H1 (cell line): ENCODE measurements at regions not wholly inside any gene's neighbourhood (a gene's known extent, or its start where the extent isn't known, plus 50 kb on each side); places are given as distances from the start of the nearest gene placed in this dataset.

Source experiments
- CTCF ChIA-PET: fragments of 300-600 bp; sonication (Branson Sonifier 250); formaldehyde crosslinking; loops from one replicate; lab custom pipeline; 2021; ENCODE audit not compliant: partially characterized antibody; lab: Charles Lee
- POLR2A ChIA-PET: fragments of 300-600 bp; sonication (Branson Sonifier 250); formaldehyde crosslinking; loops from one replicate; lab custom pipeline; 2021; ENCODE audit warnings: inconsistent platforms; ENCODE audit not compliant: partially characterized antibody; lab: Charles Lee
- DNase-seq, 2 experiments: peaks; one replicate each; pipeline versions ENCODE4 v3.0.0 to v3.0.0-alpha.2; 2010 to 2022; ENCODE audit warnings: low spot score in 2 of 2, low read depth in 1 of 2, mixed read lengths in 1 of 2
- FAIRE-seq: peaks from 2 replicates; lab custom pipeline; 2011; peaks lifted over from hg19 to GRCh38; lab: Jason Lieb, UNC
- H2AFZ ChIP-seq: 2 replicates; pipeline ENCODE4 v1.8.1; 2012; ENCODE audit warnings: low read length, inconsistent platforms
- H2AK5ac ChIP-seq: 2 replicates; pipeline ENCODE4 v1.6.1; 2013; ENCODE audit warnings: low read depth, low read length
- H2BK120ac ChIP-seq: replicated peaks from 2 replicates; pipeline ENCODE3; 2013; ENCODE audit warnings: low read depth, low read length, inconsistent platforms
- H2BK12ac ChIP-seq: 2 replicates; pipeline ENCODE4 v1.6.1; 2013; ENCODE audit warnings: low read depth, low read length
- H2BK15ac ChIP-seq: 2 replicates; pipeline ENCODE4 v1.6.1; 2013; ENCODE audit warnings: low read length
- H2BK20ac ChIP-seq: 2 replicates; pipeline ENCODE4 v1.6.1; 2013; ENCODE audit warnings: low read length
- H2BK5ac ChIP-seq: 2 replicates; pipeline ENCODE4 v1.6.1; 2013; ENCODE audit warnings: low read depth, low read length
- H3K14ac ChIP-seq: 2 replicates; pipeline ENCODE4 v1.6.1; 2013; ENCODE audit warnings: inconsistent platforms; ENCODE audit not compliant: insufficient read length
- H3K18ac ChIP-seq: 2 replicates; pipeline ENCODE4 v1.6.1; 2013; ENCODE audit warnings: low read length; ENCODE audit errors: extremely low read depth
- H3K23ac ChIP-seq: 2 replicates; pipeline ENCODE4 v1.6.1; 2013; ENCODE audit warnings: inconsistent platforms; ENCODE audit not compliant: insufficient read length
- H3K23me2 ChIP-seq: 2 replicates; pipeline ENCODE4 v1.6.1; 2013; ENCODE audit warnings: low read depth, low read length
- H3K27ac ChIP-seq: 2 replicates; pipeline ENCODE4 v1.6.1; 2011; ENCODE audit warnings: low read depth, low read length, inconsistent platforms
- H3K27me3 ChIP-seq, 4 experiments: replicated peaks in 1 of 4; 1 replicate in 1 of 4; 2 replicates in 3 of 4; pipeline versions ENCODE4 v1.6.1 to v1.8.1; 2011 to 2013; ENCODE audit warnings: low read length in 3 of 4, mild to moderate bottlenecking in 3 of 4, inconsistent platforms in 2 of 4, mixed read lengths in 2 of 4, moderate library complexity in 1 of 4; ENCODE audit not compliant: control insufficient read depth in 3 of 4, insufficient read depth in 3 of 4; ENCODE audit errors: extremely low read depth in 1 of 4
- H3K36me3 ChIP-seq, 4 experiments: 2 replicates each; pipeline versions ENCODE4 v1.6.1 to v1.8.1; 2011 to 2013; ENCODE audit warnings: mild to moderate bottlenecking in 4 of 4, low read length in 3 of 4, moderate library complexity in 2 of 4, control low read depth in 1 of 4, inconsistent platforms in 1 of 4; ENCODE audit not compliant: insufficient read depth in 4 of 4, control insufficient read depth in 2 of 4
- H3K4ac ChIP-seq: replicated peaks from 2 replicates; pipeline ENCODE3; 2013; ENCODE audit warnings: low read length, low read depth, mixed read lengths, inconsistent platforms; ENCODE audit not compliant: insufficient read length
- H3K4me1 ChIP-seq, 4 experiments: replicated peaks in 1 of 4; 1 replicate in 1 of 4; 2 replicates in 3 of 4; pipeline versions ENCODE4 v1.6.1 to v1.8.1; 2011 to 2013; ENCODE audit warnings: low read length in 3 of 4, inconsistent platforms in 2 of 4, mixed read lengths in 1 of 4; ENCODE audit not compliant: insufficient read depth in 4 of 4, control insufficient read depth in 3 of 4
- H3K4me2 ChIP-seq, 2 experiments: 2 replicates each; pipeline versions ENCODE4 v1.6.1 to v1.8.1; 2011 to 2013; ENCODE audit warnings: low read depth in 2 of 2, low read length in 2 of 2, control low read depth in 1 of 2, inconsistent platforms in 1 of 2, mild to moderate bottlenecking in 1 of 2; ENCODE audit not compliant: insufficient read depth in 1 of 2
- H3K4me3 ChIP-seq, 4 experiments: fragments of 200-600, 300-600 bp in 1 of 4; sonication (generic), shearing (Covaris generic), sonication (Bioruptor Twin) in 1 of 4; 2 replicates each; pipeline versions ENCODE4 v1.5.1 to v1.8.1; 2011 to 2016; ENCODE audit warnings: low read length in 4 of 4, low read depth in 3 of 4, control low read depth in 2 of 4, inconsistent platforms in 2 of 4, mild to moderate bottlenecking in 2 of 4, mixed read lengths in 1 of 4, moderate library complexity in 1 of 4; ENCODE audit not compliant: insufficient read depth in 2 of 4; ENCODE audit errors: extremely low read depth in 1 of 4
- H3K56ac ChIP-seq: replicated peaks from 2 replicates; pipeline ENCODE3; 2013; ENCODE audit warnings: low read depth, mild to moderate bottlenecking, mixed read lengths, low read length, inconsistent platforms; ENCODE audit not compliant: insufficient read length
- H3K79me1 ChIP-seq: 2 replicates; pipeline ENCODE4 v1.6.1; 2013; ENCODE audit warnings: low read depth, low read length, control low read depth
- H3K79me2 ChIP-seq, 2 experiments: 2 replicates each; pipeline versions ENCODE4 v1.6.1 to v1.8.1; 2012 to 2013; ENCODE audit warnings: low read length in 2 of 2, mild to moderate bottlenecking in 2 of 2, inconsistent platforms in 1 of 2; ENCODE audit not compliant: insufficient read depth in 2 of 2, control insufficient read depth in 1 of 2
- H3K9ac ChIP-seq, 4 experiments: replicated peaks in 1 of 4; 1 replicate in 1 of 4; 2 replicates in 3 of 4; pipeline versions ENCODE4 v1.6.1 to v1.8.1; 2011 to 2013; ENCODE audit warnings: low read depth in 3 of 4, low read length in 3 of 4, control low read depth in 2 of 4, mild to moderate bottlenecking in 2 of 4, moderate library complexity in 2 of 4, inconsistent platforms in 1 of 4; ENCODE audit errors: extremely low read depth in 1 of 4
- H3K9me3 ChIP-seq, 2 experiments: 2 replicates each; pipeline versions ENCODE4 v1.6.1 to v1.8.1; 2012 to 2013; ENCODE audit warnings: mild to moderate bottlenecking in 2 of 2, moderate library complexity in 2 of 2, control low read depth in 1 of 2, inconsistent platforms in 1 of 2, low read depth in 1 of 2, low read length in 1 of 2, mixed read lengths in 1 of 2; ENCODE audit not compliant: insufficient read depth in 2 of 2
- H4K20me1 ChIP-seq, 2 experiments: replicated peaks in 1 of 2; 2 replicates each; pipeline versions ENCODE3 to v1.8.1; 2011 to 2013; ENCODE audit warnings: inconsistent platforms in 2 of 2, low read length in 2 of 2, mild to moderate bottlenecking in 1 of 2; ENCODE audit not compliant: insufficient read depth in 2 of 2, control insufficient read depth in 1 of 2
- H4K5ac ChIP-seq: 2 replicates; pipeline ENCODE4 v1.6.1; 2013; ENCODE audit warnings: low read length, low read depth, mixed read lengths, inconsistent platforms; ENCODE audit not compliant: insufficient read length
- H4K8ac ChIP-seq: 2 replicates; pipeline ENCODE4 v1.8.0; 2013; ENCODE audit warnings: mild to moderate bottlenecking, moderate library complexity, low read length, inconsistent platforms; ENCODE audit not compliant: insufficient read depth; ENCODE audit errors: extremely low read depth
- H4K91ac ChIP-seq: replicated peaks from 2 replicates; pipeline ENCODE3; 2013; ENCODE audit warnings: low read length, mixed read lengths, inconsistent platforms; ENCODE audit not compliant: insufficient read length
- BCL11A ChIP-seq, 2 experiments: IDR thresholded peaks; one replicate each; pipeline ENCODE4 v1.6.1; 2011; ENCODE audit warnings: low read depth in 2 of 2, low read length in 2 of 2, mild to moderate bottlenecking in 2 of 2
- JUND ChIP-seq: IDR thresholded peaks from 2 replicates; pipeline ENCODE4 v1.6.1; 2011; ENCODE audit warnings: mild to moderate bottlenecking, improper control_type of control experiment, low read length
- KDM5A ChIP-seq: fragments of 200-600 bp; IDR thresholded peaks from 2 replicates; pipeline ENCODE4 v1.7.1; 2012; ENCODE audit warnings: mild to moderate bottlenecking, low read length, inconsistent platforms, mixed read lengths
- POLR2AphosphoS5 ChIP-seq: IDR thresholded peaks from 2 replicates; pipeline ENCODE4 v1.6.1; 2011; ENCODE audit warnings: low read depth, low read length
- RBBP5 ChIP-seq: IDR thresholded peaks from 2 replicates; pipeline ENCODE4 v1.7.1; 2012; ENCODE audit warnings: low read depth, mild to moderate bottlenecking, inconsistent platforms, low read length, moderate library complexity, borderline replicate concordance
- RXRA ChIP-seq: IDR thresholded peaks from 2 replicates; pipeline ENCODE4 v1.6.1; 2011; ENCODE audit warnings: low read depth, mild to moderate bottlenecking, low read length, moderate library complexity; ENCODE audit not compliant: insufficient read depth
- SIN3A ChIP-seq, 2 experiments: IDR thresholded peaks in 1 of 2; conservative IDR thresholded peaks in 1 of 2; 2 replicates each; pipeline ENCODE4 v1.6.1; 2011 to 2012; ENCODE audit warnings: low read length in 2 of 2, improper control_type of control experiment in 1 of 2, low read depth in 1 of 2, mild to moderate bottlenecking in 1 of 2
- SIRT6 ChIP-seq: IDR thresholded peaks from one replicate; pipeline ENCODE4 v1.7.1; 2012; ENCODE audit warnings: low read length, inconsistent platforms
- TBP ChIP-seq: IDR thresholded peaks from 2 replicates; pipeline ENCODE4 v1.6.1; 2011; ENCODE audit warnings: low read depth, low read length, improper control_type of control experiment
- TEAD4 ChIP-seq: IDR thresholded peaks from 2 replicates; pipeline ENCODE4 v1.6.1; 2012; ENCODE audit warnings: low read depth, low read length, inconsistent platforms, mixed read lengths
- USF2 ChIP-seq: IDR thresholded peaks from 2 replicates; pipeline ENCODE4 v1.6.1; 2011; ENCODE audit warnings: low read length, improper control_type of control experiment
- YY1 ChIP-seq: IDR thresholded peaks from 2 replicates; pipeline ENCODE4 v1.6.1; 2011; ENCODE audit warnings: low read depth, mild to moderate bottlenecking, low read length
- ZNF274 ChIP-seq: IDR thresholded peaks from 2 replicates; pipeline ENCODE4 v1.7.0; 2012; ENCODE audit warnings: low read length, borderline replicate concordance; ENCODE audit errors: extremely low read depth
- WGBS, 2 experiments: shearing (Covaris generic) in 1 of 2; methylation state at CpG; one replicate each; pipeline versions ENCODE4 v1.1.6 to v1.1.7; 2013 to 2015; ENCODE audit warnings: low lambda C conversion rate in 2 of 2, mixed read lengths in 2 of 2, inconsistent platforms in 1 of 2, low coverage in 1 of 2, missing lambda C conversion rate in 1 of 2; ENCODE audit not compliant: insufficient replicate concordance in 2 of 2, insufficient coverage in 1 of 2, insufficient read length in 1 of 2; ENCODE audit errors: extremely low coverage in 1 of 2, missing lambda C conversion rate in 1 of 2; 5-methylcytosine and 5-hydroxymethylcytosine counted together
- TF ChIP-seq, protein P1 (sequence below): IDR thresholded peaks from 2 replicates; pipeline ENCODE4 v1.6.1; 2012; ENCODE audit warnings: inconsistent platforms

DNA sequence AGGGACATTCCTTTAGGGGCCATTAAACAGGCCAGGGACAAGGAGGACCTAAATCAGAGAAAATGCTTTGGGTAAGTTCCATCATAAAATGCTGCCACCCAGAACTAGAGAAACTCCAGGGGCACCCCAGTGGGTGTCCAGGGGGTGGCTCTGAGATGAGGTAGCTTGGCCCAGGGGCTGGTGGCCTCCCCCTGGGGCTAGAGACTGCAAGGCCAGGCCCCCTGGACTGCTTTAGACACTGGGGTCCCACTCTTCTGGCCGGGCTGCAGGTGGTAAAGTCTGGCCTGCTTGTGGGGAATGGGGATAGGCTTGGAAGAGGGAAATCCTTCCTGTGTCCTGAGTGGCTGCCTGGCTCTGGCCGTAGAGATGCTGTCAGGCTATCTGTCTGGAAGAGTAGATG lies 169.6 kb upstream of the PODXL start:
- no peak overlapping the region for H3K4me3 ChIP-seq
- no peak overlapping the region for H2BK5ac ChIP-seq
- H3K56ac ChIP-seq = no peak overlapping the region
- CTCF ChIA-PET = interaction anchor here (1.0 to 6.1 kb wide), 3 partner anchors 16 to 37 kb away, joined by 3 to 22 read pairs (median 3); no protein-coding TSS in a partner anchor
- H4K5ac ChIP-seq = no peak overlapping the region
- no peak overlapping the region for H2BK20ac ChIP-seq
- H3K23ac ChIP-seq = no peak overlapping the region
- no peaks in the 10 kb centered on the region for H3K79me2 ChIP-seq
- no peaks in the 10 kb centered on the region for H3K23me2 ChIP-seq
- H3K4me2 ChIP-seq = no peak overlapping the region
- H3K4me1 ChIP-seq = peaks cover 0 to 2% (median 0%) of the 10 kb centered on the region in 4 experiments; a peak in 1 of 7 replicates
- no peaks in the 10 kb centered on the region for H3K36me3 ChIP-seq
- no peaks in the 10 kb centered on the region for H3K79me1 ChIP-seq
- 76% methylated on average over 2 of the region's 2 CpGs; no CpG with 5 or more reads in 1 of the 2 experiments for WGBS, 2 experiments
- no peak overlapping the region for H2BK15ac ChIP-seq
- no peak overlapping the region for H3K27ac ChIP-seq
- H3K14ac ChIP-seq = no peak overlapping the region
- FAIRE-seq = no peak
- no peak overlapping the region for H2AK5ac ChIP-seq
- no peak overlapping the region for H3K18ac ChIP-seq
- no peak overlapping the region for H3K4ac ChIP-seq
- H3K9me3 ChIP-seq = peaks cover 3 to 4% of the 10 kb centered on the region in 2 experiments; a peak in 1 of 4 replicates
- no peak overlapping the region for H2BK12ac ChIP-seq
- POLR2A ChIA-PET = no interaction called here
- H4K20me1 ChIP-seq = no peaks in the 10 kb centered on the region
- no peak overlapping the region for H4K91ac ChIP-seq
- no peak overlapping the region for H2BK120ac ChIP-seq
- H4K8ac ChIP-seq = no peak overlapping the region
- DNase-seq = peak in 1 of 2 experiments; percentile 35
- H3K9ac ChIP-seq = no peak overlapping the region
- no peak overlapping the region for H2AFZ ChIP-seq
- H3K27me3 ChIP-seq = no peaks in the 10 kb centered on the region
- TF ChIP-seq ZNF274 (no peak), KDM5A (no peak), TBP (no peak), SIRT6 (no peak), JUND (no peak), YY1 (no peak), RBBP5 (no peak), BCL11A (IDR thresholded peaks at IDR 0.05; ENCODE audit: low read depth in 2 of 2, low read length in 2 of 2) (no peak), TEAD4 (no peak), RXRA (no peak), USF2 (no peak), POLR2AphosphoS5 (no peak), SIN3A (conservative IDR thresholded peaks at IDR 0.05 in 1 of 2, IDR thresholded peaks at IDR 0.05 in 1 of 2; ENCODE audit: low read depth in 1 of 2, low read length in 2 of 2) (no peak)
- TF ChIP-seq, protein P1, sequence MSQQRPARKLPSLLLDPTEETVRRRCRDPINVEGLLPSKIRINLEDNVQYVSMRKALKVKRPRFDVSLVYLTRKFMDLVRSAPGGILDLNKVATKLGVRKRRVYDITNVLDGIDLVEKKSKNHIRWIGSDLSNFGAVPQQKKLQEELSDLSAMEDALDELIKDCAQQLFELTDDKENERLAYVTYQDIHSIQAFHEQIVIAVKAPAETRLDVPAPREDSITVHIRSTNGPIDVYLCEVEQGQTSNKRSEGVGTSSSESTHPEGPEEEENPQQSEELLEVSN = no peak
